CD8-positive, alpha-beta memory T cell (primary cell): ENCODE measurements at regions not wholly inside any gene's neighbourhood (a gene's known extent, or its start where the extent isn't known, plus 50 kb on each side); places are given as distances from the start of the nearest gene placed in this dataset.

Source experiments
- CTCF ChIA-PET: fragments of 350-600 bp; sonication (Branson Sonifier 250); formaldehyde crosslinking; loops from one replicate; lab custom pipeline; 2021; ENCODE audit warnings: antibody characterized with exemption; lab: Charles Lee
- POLR2A ChIA-PET: fragments of 350-600 bp; sonication (Branson Sonifier 250); formaldehyde crosslinking; loops from one replicate; lab custom pipeline; 2021; ENCODE audit warnings: antibody characterized with exemption; lab: Charles Lee
- DNase-seq, 5 donors: peaks; one replicate each; pipeline versions ENCODE4 v3.0.0 to v3.0.0-alpha.2; 2020 to 2022; ENCODE audit warnings: mixed read lengths in 1 of 5
- H3K27ac ChIP-seq: one replicate; pipeline ENCODE4 v1.7.0; 2013; ENCODE audit warnings: low read depth, mild to moderate bottlenecking, low read length, moderate library complexity
- H3K27me3 ChIP-seq: 2 replicates; pipeline ENCODE4 v1.7.0; 2013; ENCODE audit warnings: low read length, mild to moderate bottlenecking; ENCODE audit not compliant: insufficient read depth, poor library complexity, severe bottlenecking
- H3K36me3 ChIP-seq: 2 replicates; pipeline ENCODE4 v1.7.0; 2013; ENCODE audit warnings: mild to moderate bottlenecking, low read length, moderate library complexity; ENCODE audit not compliant: insufficient read depth
- H3K4me1 ChIP-seq: 2 replicates; pipeline ENCODE4 v1.7.0; 2013; ENCODE audit warnings: mild to moderate bottlenecking, low read length, moderate library complexity; ENCODE audit not compliant: insufficient read depth
- H3K4me3 ChIP-seq: 2 replicates; pipeline ENCODE4 v1.7.0; 2013; ENCODE audit warnings: mild to moderate bottlenecking, low read length
- H3K9me3 ChIP-seq: 2 replicates; pipeline ENCODE4 v1.7.0; 2013; ENCODE audit warnings: mild to moderate bottlenecking, low read length
- H3K27ac Mint-ChIP-seq, 8 donors: one replicate each; pipeline ENCODE4 v1.8.0; 2020 to 2021; ENCODE audit warnings: mixed read lengths in 8 of 8, mild to moderate bottlenecking in 6 of 8, inconsistent platforms in 3 of 8, moderate library complexity in 3 of 8
- H3K27me3 Mint-ChIP-seq, 2 donors: one replicate each; pipeline ENCODE4 v1.8.0; 2020 to 2021; ENCODE audit warnings: mixed read lengths in 2 of 2, mild to moderate bottlenecking in 1 of 2, moderate library complexity in 1 of 2
- H3K36me3 Mint-ChIP-seq, 3 donors: one replicate each; pipeline ENCODE4 v1.8.0; 2020 to 2021; ENCODE audit warnings: mixed read lengths in 3 of 3, inconsistent platforms in 1 of 3, mild to moderate bottlenecking in 1 of 3
- H3K4me1 Mint-ChIP-seq, 3 donors: one replicate each; pipeline ENCODE4 v1.8.0; 2020 to 2021; ENCODE audit warnings: mixed read lengths in 3 of 3, inconsistent platforms in 1 of 3, mild to moderate bottlenecking in 1 of 3
- H3K4me3 Mint-ChIP-seq, 7 donors: one replicate each; pipeline ENCODE4 v1.8.0; 2020 to 2021; ENCODE audit warnings: mixed read lengths in 7 of 7, mild to moderate bottlenecking in 6 of 7, moderate library complexity in 4 of 7, inconsistent platforms in 2 of 7
- H3K9me3 Mint-ChIP-seq, 5 donors: one replicate each; pipeline ENCODE4 v1.8.0; 2020 to 2022; ENCODE audit warnings: mixed read lengths in 5 of 5, mild to moderate bottlenecking in 3 of 5, moderate library complexity in 2 of 5, inconsistent platforms in 1 of 5

DNA sequence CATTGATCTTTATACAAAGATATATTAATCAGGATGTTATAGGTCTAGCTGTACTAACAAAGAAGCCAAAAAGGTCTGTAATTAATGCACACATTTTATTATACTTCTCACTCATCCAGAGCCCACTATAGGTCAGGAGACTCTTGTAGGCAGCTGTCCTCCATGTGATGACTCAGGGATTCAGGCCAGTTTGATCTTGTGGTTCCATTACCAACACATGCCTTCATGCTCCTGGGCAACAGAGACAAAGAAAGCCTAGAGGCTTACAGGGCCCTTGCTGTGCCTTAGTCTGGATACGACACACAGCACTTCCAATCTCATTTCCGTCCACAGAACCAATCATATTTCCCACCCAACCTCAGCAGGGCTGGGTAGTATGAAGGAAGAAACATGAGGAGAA is 150.3 kb upstream of the NCAM1 start:
- H3K9me3 ChIP-seq = no peaks in the 10 kb centered on the region
- H3K36me3 ChIP-seq = no peaks in the 10 kb centered on the region
- ChIA-PET POLR2A (no interaction called here), CTCF (no interaction called here)
- Mint-ChIP-seq H3K4me1 (no peaks in the 10 kb centered on the region), H3K27ac (peak overlapping the region in 2 of 8 donors; percentile 11 to 63), H3K9me3 (peaks cover 0 to 6% (median 1%) of the 10 kb centered on the region in 5 donors), H3K36me3 (no peaks in the 10 kb centered on the region), H3K4me3 (no peak overlapping the region), H3K27me3 (peaks cover 0 to 2% of the 10 kb centered on the region in 2 donors)
- H3K4me3 ChIP-seq = no peak overlapping the region
- no peaks in the 10 kb centered on the region for H3K27me3 ChIP-seq
- H3K27ac ChIP-seq = no peak overlapping the region
- H3K4me1 ChIP-seq = no peaks in the 10 kb centered on the region
- DNase-seq = no peak

DNA sequence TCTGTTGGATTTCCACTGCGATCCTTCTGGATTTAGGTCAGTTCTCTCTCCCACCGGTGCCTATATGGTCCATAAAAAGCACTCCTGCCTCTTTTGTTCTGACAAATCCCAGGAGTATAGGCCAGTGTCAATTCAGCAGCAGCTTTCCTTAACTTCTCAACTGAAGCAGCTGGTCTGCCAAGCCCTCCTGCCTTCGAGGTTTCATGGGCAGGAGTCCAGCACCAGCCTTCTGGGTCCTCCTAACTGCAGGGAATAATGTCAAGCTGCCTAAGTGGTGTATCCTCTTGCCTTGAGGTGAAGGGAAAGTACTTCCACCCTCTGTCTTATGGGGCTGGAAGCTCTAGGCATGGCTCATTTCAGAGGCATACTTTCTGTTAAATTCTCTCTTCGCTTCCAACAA is 149.4 kb upstream of the NCAM1 start:
- no peak overlapping the region for H3K27ac ChIP-seq
- Mint-ChIP-seq H3K4me1 (no peaks in the 10 kb centered on the region), H3K4me3 (no peak overlapping the region), H3K9me3 (peaks cover 0 to 9% (median 1%) of the 10 kb centered on the region in 5 donors), H3K36me3 (no peaks in the 10 kb centered on the region), H3K27me3 (peaks cover 0 to 2% of the 10 kb centered on the region in 2 donors), H3K27ac (no peak overlapping the region)
- POLR2A ChIA-PET = no interaction called here
- no peaks in the 10 kb centered on the region for H3K9me3 ChIP-seq
- H3K4me3 ChIP-seq = no peak overlapping the region
- no peaks in the 10 kb centered on the region for H3K4me1 ChIP-seq
- no peak for DNase-seq
- H3K36me3 ChIP-seq = no peaks in the 10 kb centered on the region
- CTCF ChIA-PET = no interaction called here
- no peaks in the 10 kb centered on the region for H3K27me3 ChIP-seq

DNA sequence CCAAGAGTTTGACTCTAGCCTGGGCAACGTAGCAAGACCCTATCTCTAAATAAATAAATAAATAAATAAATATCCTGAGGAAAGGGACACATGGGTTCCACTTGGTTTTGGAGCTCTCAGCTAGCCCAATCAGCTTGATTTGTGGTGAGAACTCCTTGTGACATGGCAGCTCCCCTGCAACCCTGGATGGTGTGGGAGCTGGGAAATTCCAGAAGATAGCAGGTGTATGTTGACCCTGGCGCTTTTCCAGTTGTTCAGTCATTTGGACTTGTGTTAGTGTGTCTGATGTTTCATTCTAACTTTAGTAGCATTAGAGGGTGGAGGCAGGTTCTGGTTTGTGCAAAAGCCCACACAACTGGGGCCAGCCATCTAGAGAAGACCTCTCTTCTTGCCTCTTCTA is 148.5 kb upstream of the NCAM1 start:
- CTCF ChIA-PET = no interaction called here
- peaks cover 0 to 9% (median 1%) of the 10 kb centered on the region in 5 donors for H3K9me3 Mint-ChIP-seq
- no peaks in the 10 kb centered on the region for H3K4me1 ChIP-seq
- H3K27me3 Mint-ChIP-seq = peaks cover 0 to 2% of the 10 kb centered on the region in 2 donors
- no peaks in the 10 kb centered on the region for H3K36me3 ChIP-seq
- H3K4me1 Mint-ChIP-seq = no peaks in the 10 kb centered on the region
- H3K27ac Mint-ChIP-seq = no peak overlapping the region
- H3K36me3 Mint-ChIP-seq = no peaks in the 10 kb centered on the region
- no peaks in the 10 kb centered on the region for H3K9me3 ChIP-seq
- H3K4me3 ChIP-seq = no peak overlapping the region
- no peak overlapping the region for H3K4me3 Mint-ChIP-seq
- no peak overlapping the region for H3K27ac ChIP-seq
- no peaks in the 10 kb centered on the region for H3K27me3 ChIP-seq
- no peak for DNase-seq
- POLR2A ChIA-PET = no interaction called here

DNA sequence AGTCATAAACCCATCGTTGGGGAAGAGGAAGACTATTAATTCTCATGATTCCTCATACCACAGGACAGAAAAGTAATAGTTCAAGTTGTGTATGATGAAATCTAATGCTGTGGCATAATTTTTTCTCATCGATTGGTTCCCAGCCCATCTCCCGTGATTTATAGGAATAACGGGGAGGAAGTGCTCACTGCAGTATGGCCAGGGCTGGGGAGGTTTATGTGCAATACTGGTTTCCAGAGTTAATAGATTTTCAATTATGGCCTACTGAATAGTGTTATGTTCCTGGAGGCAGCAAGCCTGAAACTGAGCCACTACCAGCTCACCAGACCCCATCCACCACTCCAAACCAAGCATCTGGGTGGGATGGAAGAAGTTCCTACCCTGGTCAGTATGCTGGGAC is 147.1 kb upstream of the NCAM1 start:
- Histone ChIP-seq H3K27ac (no peak overlapping the region), H3K4me1 (no peaks in the 10 kb centered on the region), H3K36me3 (no peaks in the 10 kb centered on the region), H3K4me3 (no peak overlapping the region), H3K27me3 (no peaks in the 10 kb centered on the region), H3K9me3 (no peaks in the 10 kb centered on the region)
- no peaks in the 10 kb centered on the region for H3K4me1 Mint-ChIP-seq
- peaks cover 0 to 1% of the 10 kb centered on the region in 2 donors for H3K27me3 Mint-ChIP-seq
- ChIA-PET POLR2A (no interaction called here), CTCF (no interaction called here)
- H3K27ac Mint-ChIP-seq = no peak overlapping the region
- H3K36me3 Mint-ChIP-seq = no peaks in the 10 kb centered on the region
- DNase-seq = no peak
- H3K9me3 Mint-ChIP-seq = peaks cover 0 to 9% (median 1%) of the 10 kb centered on the region in 5 donors
- H3K4me3 Mint-ChIP-seq = no peak overlapping the region

DNA sequence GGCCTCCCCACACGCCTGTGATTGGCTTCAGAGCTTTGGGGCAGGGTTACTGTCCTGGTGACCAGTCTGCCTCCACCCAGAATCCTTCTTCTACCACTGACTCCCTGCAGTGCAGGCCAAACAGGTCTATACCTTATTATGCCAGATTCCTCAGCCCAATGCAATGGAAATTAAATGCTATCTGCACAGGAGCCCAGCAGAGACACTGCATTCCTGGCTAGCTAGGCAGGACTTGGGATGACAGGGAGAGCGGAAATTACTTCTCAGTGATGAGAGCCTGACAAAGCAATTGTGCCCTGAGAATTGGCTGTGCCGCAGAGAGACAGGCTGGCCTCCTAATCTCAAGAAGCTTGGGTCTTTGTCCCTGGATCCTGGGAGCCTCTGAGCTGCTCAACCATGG is 143.8 kb upstream of the NCAM1 start:
- H3K27ac Mint-ChIP-seq = no peak overlapping the region
- Histone ChIP-seq H3K27ac (no peak overlapping the region), H3K4me3 (no peak overlapping the region), H3K27me3 (no peaks in the 10 kb centered on the region), H3K9me3 (no peaks in the 10 kb centered on the region), H3K36me3 (no peaks in the 10 kb centered on the region), H3K4me1 (no peaks in the 10 kb centered on the region)
- DNase-seq = no peak
- H3K27me3 Mint-ChIP-seq = peaks cover 1 to 4% of the 10 kb centered on the region in 2 donors
- peaks cover 0 to 6% (median 0%) of the 10 kb centered on the region in 5 donors for H3K9me3 Mint-ChIP-seq
- H3K4me3 Mint-ChIP-seq = no peak overlapping the region
- CTCF ChIA-PET = no interaction called here
- POLR2A ChIA-PET = no interaction called here
- no peaks in the 10 kb centered on the region for H3K4me1 Mint-ChIP-seq
- no peaks in the 10 kb centered on the region for H3K36me3 Mint-ChIP-seq

DNA sequence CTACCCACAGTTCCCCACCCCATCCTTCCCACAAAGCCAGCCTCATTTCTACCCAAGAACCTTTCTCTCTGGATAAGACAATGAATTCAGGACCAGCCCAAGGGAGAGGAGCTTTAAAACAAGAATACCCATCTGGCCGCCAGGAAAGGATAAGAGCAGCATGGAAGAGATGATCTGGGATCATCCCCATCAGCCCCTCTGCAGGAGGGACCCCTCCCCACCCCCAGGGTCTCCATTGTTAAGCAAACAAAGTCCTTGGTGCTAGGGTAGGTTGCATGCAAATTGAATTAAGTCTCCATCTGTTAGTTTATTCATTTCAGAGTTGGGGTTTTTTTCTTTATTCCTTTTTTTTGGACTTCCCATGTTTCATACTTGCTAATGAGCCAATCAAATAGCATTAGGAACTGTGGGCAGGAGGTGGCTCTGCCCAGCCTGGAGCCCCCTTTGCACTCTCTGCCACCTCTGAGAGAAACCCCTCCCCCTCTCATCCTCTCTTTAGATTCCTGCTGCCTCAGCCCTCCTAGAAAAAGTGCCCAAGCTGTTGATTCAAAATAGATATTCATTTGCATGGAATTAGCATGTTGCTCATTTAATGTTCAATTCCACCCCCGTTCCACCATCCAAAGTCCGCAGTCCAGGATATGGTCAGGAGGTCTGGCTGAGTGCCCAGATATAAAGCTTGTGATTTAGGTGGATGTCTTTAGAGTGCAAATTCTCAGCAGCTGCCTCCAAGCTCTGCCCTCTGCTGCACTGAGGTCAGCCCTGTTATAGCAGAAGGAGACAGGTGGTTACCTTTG is 138.5 kb upstream of the NCAM1 start:
- Histone ChIP-seq H3K36me3 (no peaks in the 10 kb centered on the region), H3K4me1 (no peaks in the 10 kb centered on the region), H3K27ac (no peak overlapping the region), H3K4me3 (no peak overlapping the region), H3K9me3 (no peaks in the 10 kb centered on the region), H3K27me3 (no peaks in the 10 kb centered on the region)
- Mint-ChIP-seq H3K36me3 (no peaks in the 10 kb centered on the region), H3K9me3 (no peaks in the 10 kb centered on the region), H3K4me3 (no peak overlapping the region), H3K4me1 (no peaks in the 10 kb centered on the region), H3K27me3 (peaks cover 4 to 5% of the 10 kb centered on the region in 2 donors), H3K27ac (peak overlapping the region in 1 of 8 donors; percentile 17)
- DNase-seq = no peak
- CTCF ChIA-PET = no interaction called here
- POLR2A ChIA-PET = no interaction called here

DNA sequence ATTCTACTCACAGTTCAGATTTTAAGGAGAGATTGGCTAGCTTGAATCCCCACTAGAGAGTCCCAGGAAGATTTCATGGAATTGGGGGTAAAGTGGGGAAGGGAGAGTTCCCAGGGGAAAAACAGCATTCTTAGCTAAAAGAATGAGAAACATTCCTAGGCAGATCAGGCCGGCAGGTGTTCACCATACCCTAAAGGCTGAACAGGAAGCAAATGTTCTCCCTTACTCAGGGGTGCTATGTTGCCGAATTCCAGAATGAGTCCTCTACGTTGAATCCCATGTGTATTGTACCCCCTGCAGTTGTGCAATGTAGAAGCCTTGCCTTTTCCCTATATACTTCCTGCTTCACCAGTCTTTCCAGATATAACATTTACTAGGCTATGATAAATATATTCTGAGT is 135.2 kb upstream of the NCAM1 start:
- Mint-ChIP-seq H3K4me3 (no peak overlapping the region), H3K9me3 (no peaks in the 10 kb centered on the region), H3K27ac (no peak overlapping the region), H3K36me3 (peaks cover 0 to 11% (median 0%) of the 10 kb centered on the region in 3 donors), H3K27me3 (peaks cover 0 to 5% of the 10 kb centered on the region in 2 donors), H3K4me1 (no peaks in the 10 kb centered on the region)
- H3K27ac ChIP-seq = no peak overlapping the region
- H3K4me3 ChIP-seq = no peak overlapping the region
- H3K9me3 ChIP-seq = no peaks in the 10 kb centered on the region
- ChIA-PET POLR2A (no interaction called here), CTCF (no interaction called here)
- H3K4me1 ChIP-seq = no peaks in the 10 kb centered on the region
- DNase-seq = no peak
- H3K36me3 ChIP-seq = no peaks in the 10 kb centered on the region
- no peaks in the 10 kb centered on the region for H3K27me3 ChIP-seq

DNA sequence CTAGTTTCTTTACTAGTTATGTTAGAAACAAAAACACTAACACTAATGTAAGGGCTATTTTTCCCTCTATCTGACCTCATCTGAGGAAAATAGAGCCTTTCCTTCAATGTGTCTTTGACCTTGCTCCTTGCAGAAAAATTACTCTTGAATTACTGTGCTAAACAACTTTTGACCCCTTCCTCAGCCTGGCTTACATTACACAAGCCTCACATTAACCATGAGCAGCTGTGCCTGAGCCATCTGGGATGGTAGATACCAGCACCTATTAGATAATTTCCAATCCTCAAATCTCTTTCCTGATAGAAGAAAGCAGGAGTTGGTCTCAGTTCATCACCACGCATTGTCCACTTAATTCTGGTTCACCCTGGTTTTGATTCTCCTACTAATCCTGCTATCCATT is 134.4 kb upstream of the NCAM1 start:
- H3K27me3 ChIP-seq = no peaks in the 10 kb centered on the region
- H3K27me3 Mint-ChIP-seq = peaks cover 0 to 5% of the 10 kb centered on the region in 2 donors
- no peaks in the 10 kb centered on the region for H3K9me3 Mint-ChIP-seq
- ChIA-PET POLR2A (no interaction called here), CTCF (no interaction called here)
- DNase-seq = no peak
- no peaks in the 10 kb centered on the region for H3K36me3 ChIP-seq
- peaks cover 0 to 11% (median 0%) of the 10 kb centered on the region in 3 donors for H3K36me3 Mint-ChIP-seq
- H3K4me3 Mint-ChIP-seq = no peak overlapping the region
- H3K27ac Mint-ChIP-seq = no peak overlapping the region
- no peaks in the 10 kb centered on the region for H3K9me3 ChIP-seq
- no peak overlapping the region for H3K4me3 ChIP-seq
- H3K4me1 ChIP-seq = no peaks in the 10 kb centered on the region
- no peaks in the 10 kb centered on the region for H3K4me1 Mint-ChIP-seq
- H3K27ac ChIP-seq = no peak overlapping the region
